NB4 (cell line): ENCODE measurements at regions not wholly inside any gene's neighbourhood (a gene's known extent, or its start where the extent isn't known, plus 50 kb on each side); places are given as distances from the start of the nearest gene placed in this dataset.

ENCODE experiments used
- DNase-seq: peaks from one replicate; pipeline ENCODE4 v3.0.0; 2010; ENCODE audit warnings: low read depth
- H3K4me3 ChIP-seq: one replicate; pipeline ENCODE4 v1.5.1; 2011; ENCODE audit warnings: mild to moderate bottlenecking, low read depth, low read length, moderate library complexity
- MYC ChIP-seq: IDR thresholded peaks from 2 replicates; pipeline ENCODE4 v1.6.1; 2011; ENCODE audit warnings: low read depth, low read length
- POLR2A ChIP-seq: IDR thresholded peaks from 2 replicates; pipeline ENCODE4 v1.6.1; 2011; ENCODE audit warnings: mild to moderate bottlenecking; ENCODE audit not compliant: insufficient read length; ENCODE audit errors: extremely low read depth
- TF ChIP-seq, protein P1 (sequence below): IDR thresholded peaks from 2 replicates; pipeline ENCODE4 v1.6.1; 2011; ENCODE audit warnings: low read depth, low read length
- TF ChIP-seq, protein P2 (sequence below): IDR thresholded peaks from one replicate; pipeline ENCODE4 v1.5.1; 2012; ENCODE audit warnings: low read depth, low read length

DNA sequence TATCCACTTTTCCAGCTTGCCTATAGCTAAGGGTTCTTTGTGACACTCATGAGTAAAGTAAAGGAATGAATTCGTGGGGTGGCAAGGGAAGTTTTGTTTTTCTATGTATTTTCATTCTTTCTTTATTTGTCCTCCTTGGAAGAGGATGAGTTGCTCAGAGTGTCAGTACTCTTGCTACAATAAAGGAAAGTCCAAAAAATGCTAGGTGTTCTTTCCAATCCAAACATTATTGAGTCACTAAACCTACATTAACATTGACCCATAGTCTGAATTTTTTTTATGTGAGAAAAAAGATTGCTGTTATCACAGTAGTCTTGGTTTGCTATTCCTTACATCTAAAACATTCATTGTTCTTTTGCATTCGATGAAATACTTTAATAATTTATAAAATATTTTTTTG is 959.9 kb upstream of the ADGRL4 start:
- TF ChIP-seq, protein P1, sequence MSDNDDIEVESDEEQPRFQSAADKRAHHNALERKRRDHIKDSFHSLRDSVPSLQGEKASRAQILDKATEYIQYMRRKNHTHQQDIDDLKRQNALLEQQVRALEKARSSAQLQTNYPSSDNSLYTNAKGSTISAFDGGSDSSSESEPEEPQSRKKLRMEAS, result no peak
- TF ChIP-seq, protein P2, sequence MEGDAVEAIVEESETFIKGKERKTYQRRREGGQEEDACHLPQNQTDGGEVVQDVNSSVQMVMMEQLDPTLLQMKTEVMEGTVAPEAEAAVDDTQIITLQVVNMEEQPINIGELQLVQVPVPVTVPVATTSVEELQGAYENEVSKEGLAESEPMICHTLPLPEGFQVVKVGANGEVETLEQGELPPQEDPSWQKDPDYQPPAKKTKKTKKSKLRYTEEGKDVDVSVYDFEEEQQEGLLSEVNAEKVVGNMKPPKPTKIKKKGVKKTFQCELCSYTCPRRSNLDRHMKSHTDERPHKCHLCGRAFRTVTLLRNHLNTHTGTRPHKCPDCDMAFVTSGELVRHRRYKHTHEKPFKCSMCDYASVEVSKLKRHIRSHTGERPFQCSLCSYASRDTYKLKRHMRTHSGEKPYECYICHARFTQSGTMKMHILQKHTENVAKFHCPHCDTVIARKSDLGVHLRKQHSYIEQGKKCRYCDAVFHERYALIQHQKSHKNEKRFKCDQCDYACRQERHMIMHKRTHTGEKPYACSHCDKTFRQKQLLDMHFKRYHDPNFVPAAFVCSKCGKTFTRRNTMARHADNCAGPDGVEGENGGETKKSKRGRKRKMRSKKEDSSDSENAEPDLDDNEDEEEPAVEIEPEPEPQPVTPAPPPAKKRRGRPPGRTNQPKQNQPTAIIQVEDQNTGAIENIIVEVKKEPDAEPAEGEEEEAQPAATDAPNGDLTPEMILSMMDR, result no peak
- TF ChIP-seq MYC (no peak), POLR2A (no peak)
- H3K4me3 ChIP-seq, result no peak overlapping the region
- DNase-seq, result no peak

DNA sequence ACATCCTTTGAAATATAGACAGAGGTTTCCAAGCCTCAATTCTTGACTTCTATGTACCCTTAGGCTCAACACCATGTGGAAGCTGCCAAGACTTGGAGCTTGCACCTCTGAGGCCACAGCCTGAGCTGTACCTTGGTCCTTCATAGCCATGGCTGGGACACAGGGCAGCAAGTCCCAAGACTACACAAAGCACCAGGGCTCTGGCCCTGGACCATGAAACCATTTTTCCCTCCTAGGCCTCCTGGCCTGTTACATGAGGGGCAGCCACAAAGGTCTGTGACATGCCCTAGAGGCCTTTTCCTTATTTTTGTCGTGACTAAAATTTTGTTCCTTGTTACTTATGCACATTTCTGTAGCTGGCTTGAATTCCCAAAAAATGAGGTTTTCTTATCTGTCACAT is 953.1 kb upstream of the ADGRL4 start:
- TF ChIP-seq, protein P2, result no peak
- TF ChIP-seq MYC, result no peak
- TF ChIP-seq, protein P1, result no peak
- no peak for TF ChIP-seq POLR2A
- DNase-seq, result no peak
- H3K4me3 ChIP-seq, result no peak overlapping the region

DNA sequence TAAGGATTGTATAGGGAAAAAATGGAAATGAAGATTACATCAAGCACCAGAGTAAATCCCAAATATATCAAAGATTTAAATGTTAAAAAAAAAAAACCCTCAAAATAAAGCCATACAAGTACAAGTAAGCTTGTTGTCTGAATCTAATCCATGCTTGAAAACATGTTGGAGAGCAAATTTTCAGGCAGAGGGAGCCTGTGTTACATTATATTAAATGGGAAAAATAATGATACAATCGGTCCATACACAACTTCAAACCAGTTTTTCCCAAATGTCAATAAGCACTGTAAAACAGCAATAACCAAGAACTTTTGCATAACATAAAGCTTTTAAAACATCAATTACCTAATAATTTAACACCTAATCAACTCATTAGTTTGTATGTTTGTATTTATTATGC is 949.4 kb upstream of the ADGRL4 start:
- no peak for DNase-seq
- TF ChIP-seq MYC (no peak), POLR2A (no peak)
- TF ChIP-seq, protein P2, result no peak
- TF ChIP-seq, protein P1, result no peak
- no peak overlapping the region for H3K4me3 ChIP-seq

DNA sequence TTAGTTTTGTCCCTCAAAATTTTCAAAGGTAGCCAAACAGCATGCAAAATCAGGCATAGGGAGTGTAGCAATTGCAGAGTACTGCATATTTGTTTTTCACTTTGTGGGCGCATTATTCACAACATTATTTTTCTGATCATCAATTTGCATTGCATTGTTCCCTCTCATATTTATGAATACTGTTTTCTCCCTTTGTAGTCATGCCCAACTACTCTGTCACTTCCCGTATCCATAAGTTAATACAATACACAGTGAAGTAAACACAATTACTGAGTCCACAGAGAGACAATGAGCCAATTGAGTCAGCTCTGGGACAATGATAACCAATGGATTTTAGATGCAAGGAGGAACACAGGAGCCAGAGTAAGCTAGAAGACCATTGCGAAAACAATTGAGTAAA is 944.0 kb upstream of the ADGRL4 start:
- no peak overlapping the region for H3K4me3 ChIP-seq
- DNase-seq, result no peak
- TF ChIP-seq MYC, result no peak
- TF ChIP-seq, protein P2, result no peak
- TF ChIP-seq, protein P1, result no peak

DNA sequence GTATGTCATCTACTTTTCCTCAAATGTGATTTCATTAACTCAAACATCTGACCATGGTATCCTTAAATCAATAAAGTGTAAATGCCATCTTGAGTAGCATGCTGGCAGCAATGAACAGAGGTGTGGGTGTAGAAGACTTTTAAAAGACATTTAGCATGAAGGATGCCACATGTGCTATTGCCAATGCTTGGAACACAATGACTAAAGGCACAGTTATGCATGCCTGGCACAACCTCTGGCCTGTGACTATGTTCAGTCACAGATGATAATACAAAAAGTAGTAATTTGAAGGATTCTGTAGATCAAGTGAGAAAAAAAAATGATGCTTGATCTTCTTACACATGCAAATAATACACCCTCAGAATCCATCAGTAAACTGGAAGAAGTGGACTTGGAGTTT is 938.9 kb upstream of the ADGRL4 start:
- no peak for DNase-seq
- no peak for TF ChIP-seq POLR2A
- TF ChIP-seq MYC, result no peak
- TF ChIP-seq, protein P2, result no peak
- TF ChIP-seq, protein P1, result no peak
- H3K4me3 ChIP-seq, result no peak overlapping the region

DNA sequence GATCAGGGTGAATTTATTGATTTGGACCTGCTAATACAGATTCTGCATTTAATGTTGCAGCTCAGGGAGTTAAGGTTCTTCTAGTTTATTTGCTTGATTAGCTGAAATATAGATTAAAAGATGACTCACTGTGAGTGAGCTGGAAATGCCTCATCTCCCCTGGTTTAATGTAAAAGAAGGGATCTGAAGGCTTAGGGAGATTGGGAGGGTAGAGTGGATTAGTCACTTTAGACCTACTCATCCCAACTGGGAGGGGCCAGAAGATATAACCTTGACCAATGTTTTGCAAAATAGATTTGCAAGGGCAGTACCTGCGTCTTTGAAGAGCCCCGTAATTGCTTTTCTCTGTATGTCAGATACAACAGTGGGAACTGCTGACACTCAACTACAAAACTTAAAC is 922.8 kb upstream of the ADGRL4 start:
- TF ChIP-seq POLR2A (no peak), MYC (no peak)
- TF ChIP-seq, protein P2, result no peak
- no peak overlapping the region for H3K4me3 ChIP-seq
- DNase-seq, result no peak
